ENCODE measurements at regions not wholly inside any gene's neighbourhood (a gene's known extent, or its start where the extent isn't known, plus 50 kb on each side); places are given as distances from the start of the nearest gene placed in this dataset.

GRCh38 chr10:129045599-129045998 is 421.4 kb upstream of the MGMT start:
- no peaks in the 10 kb centered on the region for H3K9me3 ChIP-seq (ENCODE audit: low read length)
- no peaks in the 10 kb centered on the region for H3K36me3 ChIP-seq (replicated peaks in 1 of 2; ENCODE audit: control insufficient read depth in 1 of 2, insufficient read depth in 2 of 2, low read length in 2 of 2)
- no peak for DNase-seq (ENCODE audit: low spot score)
- intact Hi-C loops (cut with micrococcal nuclease; ENCODE audit: unreplicated experiment) (no loop called here), in situ Hi-C loops (cut with HindIII; ENCODE audit: extremely low pct_ligation_motif_present, low pct_unique_long_range_greater_than_20kb) (no loop called here)
- H3K27ac ChIP-seq (ENCODE audit: extremely low read length, insufficient read depth, low read length) = no peak overlapping the region
- WGBS (ENCODE audit: low lambda C conversion rate) = 50% methylated on average over 9 of the region's 17 CpGs
- H3K9ac ChIP-seq (ENCODE audit: insufficient read depth, low read depth, low read length) = no peak overlapping the region
- no peak overlapping the region for H3K4me3 ChIP-seq (replicated peaks in 1 of 3; ENCODE audit: insufficient read depth in 1 of 3, low read depth in 2 of 3, low read length in 3 of 3)
- peaks cover 1 to 36% of the 10 kb centered on the region in 2 experiments; a peak in 4 of 5 replicates for H3K27me3 ChIP-seq (ENCODE audit: control insufficient read depth in 1 of 2, insufficient read depth in 2 of 2, low read length in 2 of 2)
- ChIA-PET CTCF (ENCODE audit: low intra/inter-chr PET ratio, low total read pairs) (no interaction called here), POLR2A (no interaction called here)
- TF ChIP-seq ZNF3 (CRISPR knock-in tag; IDR thresholded peaks at IDR 0.05) = no peak
- TF ChIP-seq, protein P1, sequence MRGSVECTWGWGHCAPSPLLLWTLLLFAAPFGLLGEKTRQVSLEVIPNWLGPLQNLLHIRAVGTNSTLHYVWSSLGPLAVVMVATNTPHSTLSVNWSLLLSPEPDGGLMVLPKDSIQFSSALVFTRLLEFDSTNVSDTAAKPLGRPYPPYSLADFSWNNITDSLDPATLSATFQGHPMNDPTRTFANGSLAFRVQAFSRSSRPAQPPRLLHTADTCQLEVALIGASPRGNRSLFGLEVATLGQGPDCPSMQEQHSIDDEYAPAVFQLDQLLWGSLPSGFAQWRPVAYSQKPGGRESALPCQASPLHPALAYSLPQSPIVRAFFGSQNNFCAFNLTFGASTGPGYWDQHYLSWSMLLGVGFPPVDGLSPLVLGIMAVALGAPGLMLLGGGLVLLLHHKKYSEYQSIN (CRISPR knock-in tag; IDR thresholded peaks at IDR 0.05; ENCODE audit: borderline replicate concordance) = no peak
- TF ChIP-seq ZNF263 (CRISPR knock-in tag; IDR thresholded peaks at IDR 0.05) = no peak
- no peak for TF ChIP-seq ZNF639 (CRISPR knock-in tag; conservative IDR thresholded peaks at IDR 0.05)
- TF ChIP-seq ZNF264 (CRISPR knock-in tag; IDR thresholded peaks at IDR 0.05) = no peak
- TF ChIP-seq MLLT10 (CRISPR knock-in tag; IDR thresholded peaks at IDR 0.05) = no peak
- TF ChIP-seq ZNF598 (CRISPR knock-in tag; IDR thresholded peaks at IDR 0.05; ENCODE audit: borderline replicate concordance) = no peak
- TF ChIP-seq SP5 (CRISPR knock-in tag; IDR thresholded peaks at IDR 0.05; ENCODE audit: borderline replicate concordance, low read depth) = no peak
- TF ChIP-seq GPN1 (CRISPR knock-in tag; IDR thresholded peaks at IDR 0.05; ENCODE audit: borderline replicate concordance) = no peak
- no peak for TF ChIP-seq HDAC1 (CRISPR knock-in tag; IDR thresholded peaks at IDR 0.05)
- ATAC-seq = no peak
- H4K20me1 ChIP-seq (ENCODE audit: insufficient read depth, low read length) = no peaks in the 10 kb centered on the region
- no peak overlapping the region for H2AFZ ChIP-seq (ENCODE audit: low read length)
- no peaks in the 10 kb centered on the region for H3K79me2 ChIP-seq (ENCODE audit: insufficient read depth, low read length)
- H3K4me2 ChIP-seq (ENCODE audit: low read depth, low read length) = no peak overlapping the region
- H3K4me1 ChIP-seq (ENCODE audit: insufficient read depth, low read length) = no peaks in the 10 kb centered on the region
- no peak for FAIRE-seq
- BruUV-seq (replicated peaks) = no TSS peak

Data from HepG2 (cell line).